Skeletal muscle satellite cell (primary cell): ENCODE measurements at regions not wholly inside any gene's neighbourhood (a gene's known extent, or its start where the extent isn't known, plus 50 kb on each side); places are given as distances from the start of the nearest gene placed in this dataset.
"Not testable (repeated sequence)": the region's sequence is repeated elsewhere in the genome, so short reads cannot be mapped to it uniquely, and the experiment has no call there.

Experiments
- H3K27me3 ChIP-seq: 2 replicates; pipeline ENCODE4 v1.7.0; 2013; ENCODE audit warnings: low read length; ENCODE audit not compliant: control insufficient read depth, insufficient read depth
- H3K36me3 ChIP-seq: 2 replicates; pipeline ENCODE4 v1.7.0; 2013; ENCODE audit warnings: mild to moderate bottlenecking, control low read depth, low read length; ENCODE audit not compliant: insufficient read depth
- H3K4me1 ChIP-seq: 2 replicates; pipeline ENCODE4 v1.7.0; 2013; ENCODE audit warnings: low read length; ENCODE audit not compliant: control insufficient read depth, insufficient read depth
- H3K4me2 ChIP-seq: 2 replicates; pipeline ENCODE4 v1.7.0; 2013; ENCODE audit warnings: mild to moderate bottlenecking, low read length
- H3K4me3 ChIP-seq: 2 replicates; pipeline ENCODE4 v1.7.0; 2013; ENCODE audit warnings: low read length
- H3K9ac ChIP-seq: 2 replicates; pipeline ENCODE4 v1.7.0; 2013; ENCODE audit warnings: mild to moderate bottlenecking, low read depth, low read length, moderate library complexity
- H3K9me3 ChIP-seq: replicated peaks from 2 replicates; pipeline ENCODE4 v1.7.0; 2013; ENCODE audit warnings: mild to moderate bottlenecking, control low read depth, low read length

GRCh38 chr15:30721529-30721928 is 95.6 kb downstream of the ARHGAP11B start:
- not testable (repeated sequence) for H3K9me3 ChIP-seq, H3K4me1 ChIP-seq, H3K4me3 ChIP-seq, H3K27me3 ChIP-seq, H3K36me3 ChIP-seq, H3K4me2 ChIP-seq, H3K9ac ChIP-seq

GRCh38 chr15:30723540-30724175 is 97.7 kb downstream of the ARHGAP11B start:
- not testable (repeated sequence) for H3K4me3 ChIP-seq, H3K9ac ChIP-seq, H3K27me3 ChIP-seq, H3K36me3 ChIP-seq, H3K4me2 ChIP-seq, H3K4me1 ChIP-seq, H3K9me3 ChIP-seq

- H3K4me1 ChIP-seq, H3K27me3 ChIP-seq, H3K9ac ChIP-seq, H3K4me2 ChIP-seq, H3K9me3 ChIP-seq, H3K4me3 ChIP-seq, H3K36me3 ChIP-seq: not testable (repeated sequence)
Observed at GRCh38 chr15:30729880-30730590, 104.1 kb downstream of the ARHGAP11B start.

- H3K36me3 ChIP-seq, H3K9ac ChIP-seq, H3K4me3 ChIP-seq, H3K27me3 ChIP-seq, H3K9me3 ChIP-seq, H3K4me2 ChIP-seq, H3K4me1 ChIP-seq: not testable (repeated sequence)
Observed at GRCh38 chr15:30730633-30731032, 104.7 kb downstream of the ARHGAP11B start.

DNA sequence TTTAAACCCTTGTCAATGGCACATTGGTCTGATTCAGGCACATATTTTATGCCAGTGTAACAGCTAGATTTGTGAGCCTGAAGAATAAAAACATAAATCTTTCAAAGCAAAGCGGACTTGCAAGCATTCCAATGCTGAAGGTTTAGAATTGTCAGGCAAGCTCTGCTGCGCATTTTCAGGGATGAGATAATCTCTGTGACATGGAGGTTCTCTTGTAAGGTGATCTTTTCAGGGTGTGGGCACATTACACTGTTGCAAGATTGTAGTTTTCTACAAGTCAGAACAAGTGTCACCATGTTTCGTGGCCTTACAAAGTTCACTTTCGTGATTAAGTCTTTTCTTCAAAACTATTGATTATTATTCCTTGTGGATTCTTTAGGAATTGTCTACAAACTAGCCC is 106.2 kb downstream of the ARHGAP11B start:
- not testable (repeated sequence) for H3K27me3 ChIP-seq, H3K4me1 ChIP-seq, H3K36me3 ChIP-seq, H3K9me3 ChIP-seq, H3K4me2 ChIP-seq, H3K4me3 ChIP-seq, H3K9ac ChIP-seq

DNA sequence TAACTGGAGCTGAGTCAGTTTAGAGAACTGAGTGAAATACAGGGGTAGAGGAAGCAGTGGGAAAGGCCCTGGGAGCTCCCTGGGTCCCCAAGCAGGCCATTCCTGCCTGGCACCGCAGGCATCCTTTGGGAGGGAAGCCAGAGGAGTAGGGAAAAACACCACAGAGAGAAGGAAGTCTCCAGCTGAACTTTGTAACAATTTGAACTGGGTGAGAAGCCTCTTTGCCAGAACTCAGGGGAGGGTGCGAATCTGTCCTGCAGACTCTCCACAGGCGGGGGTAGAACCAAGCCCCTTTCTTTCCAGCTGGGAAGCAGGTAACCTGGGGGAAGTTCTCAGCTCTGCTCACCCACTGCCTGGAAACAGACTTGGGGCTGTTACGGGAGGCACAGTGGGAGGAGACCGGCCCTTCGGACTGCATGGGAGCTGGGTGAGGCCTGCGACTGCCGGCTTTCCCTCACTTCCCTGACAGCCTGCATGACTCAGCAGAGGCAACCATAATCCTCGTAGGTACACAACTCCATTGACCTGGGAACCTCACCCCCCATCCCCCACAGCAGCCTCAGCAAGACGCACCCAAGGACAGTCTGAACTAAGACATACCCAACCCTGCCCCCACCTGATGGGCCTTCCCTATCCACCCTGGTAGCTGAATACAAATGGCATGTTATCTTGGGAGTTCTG is 110.1 kb downstream of the ARHGAP11B start:
- not testable (repeated sequence) for H3K4me2 ChIP-seq, H3K27me3 ChIP-seq, H3K9ac ChIP-seq, H3K4me1 ChIP-seq, H3K9me3 ChIP-seq, H3K36me3 ChIP-seq, H3K4me3 ChIP-seq

DNA sequence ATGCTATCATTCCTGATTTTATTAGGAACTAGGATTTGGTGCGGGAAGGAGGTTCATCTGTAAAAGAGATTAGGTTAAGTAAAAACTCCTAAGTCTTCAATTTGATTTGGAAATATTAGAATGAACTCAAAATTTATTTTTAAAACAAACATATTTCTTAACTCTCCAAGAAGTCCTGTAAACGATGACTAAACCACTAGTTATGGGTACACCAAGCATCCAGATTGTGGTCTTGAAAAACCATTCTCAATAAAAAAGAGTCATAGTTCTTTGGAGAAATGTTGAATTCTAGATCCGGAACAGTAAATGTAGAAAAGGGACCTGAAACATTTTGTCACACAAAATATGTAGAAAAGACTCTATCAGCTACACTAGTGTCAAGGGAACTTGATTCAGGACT is 116.9 kb downstream of the ARHGAP11B start:
- not testable (repeated sequence) for H3K9me3 ChIP-seq, H3K27me3 ChIP-seq, H3K9ac ChIP-seq, H3K4me3 ChIP-seq, H3K36me3 ChIP-seq
- Histone ChIP-seq H3K4me1 (peaks cover 10% of the 10 kb centered on the region), H3K4me2 (peak overlapping the region; percentile 57)

- not testable (repeated sequence) for H3K9ac ChIP-seq, H3K4me3 ChIP-seq, H3K27me3 ChIP-seq, H3K4me1 ChIP-seq, H3K9me3 ChIP-seq, H3K36me3 ChIP-seq, H3K4me2 ChIP-seq
Observed at GRCh38 chr15:30749048-30749447, 123.1 kb downstream of the ARHGAP11B start.

DNA sequence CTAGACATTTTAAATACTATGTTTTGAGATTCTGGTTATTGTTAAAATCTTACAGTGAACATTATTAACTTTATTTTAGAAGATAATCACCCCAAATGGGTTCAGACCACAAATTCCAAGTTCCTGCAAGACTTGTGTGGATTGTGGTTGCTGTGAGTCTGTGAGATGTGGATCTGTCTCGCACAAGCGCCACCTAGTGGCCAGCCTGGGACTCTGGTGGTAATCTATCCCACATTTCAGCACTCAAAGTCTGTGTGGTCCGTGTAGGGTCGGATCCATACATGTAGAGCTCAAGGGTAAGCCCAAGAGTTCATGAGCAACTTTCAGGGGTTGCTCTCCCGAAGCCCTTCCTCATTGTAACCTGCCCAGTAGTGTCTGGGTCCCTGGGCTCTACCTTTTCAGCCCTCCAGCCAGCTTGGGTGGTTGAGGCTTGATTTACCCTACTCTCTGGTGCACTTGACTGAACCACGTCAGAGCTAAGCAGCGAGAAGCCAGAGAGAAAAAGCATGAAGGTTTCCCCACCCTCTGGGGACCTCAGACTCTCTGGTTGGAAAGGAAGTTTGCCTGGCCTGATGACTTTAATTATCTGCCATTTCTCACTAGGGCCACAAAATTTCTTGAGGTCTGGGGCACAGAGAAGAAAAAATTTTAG is 129.2 kb downstream of the ARHGAP11B start:
- not testable (repeated sequence) for H3K36me3 ChIP-seq, H3K4me3 ChIP-seq, H3K9ac ChIP-seq, H3K9me3 ChIP-seq, H3K4me2 ChIP-seq, H3K27me3 ChIP-seq, H3K4me1 ChIP-seq

DNA sequence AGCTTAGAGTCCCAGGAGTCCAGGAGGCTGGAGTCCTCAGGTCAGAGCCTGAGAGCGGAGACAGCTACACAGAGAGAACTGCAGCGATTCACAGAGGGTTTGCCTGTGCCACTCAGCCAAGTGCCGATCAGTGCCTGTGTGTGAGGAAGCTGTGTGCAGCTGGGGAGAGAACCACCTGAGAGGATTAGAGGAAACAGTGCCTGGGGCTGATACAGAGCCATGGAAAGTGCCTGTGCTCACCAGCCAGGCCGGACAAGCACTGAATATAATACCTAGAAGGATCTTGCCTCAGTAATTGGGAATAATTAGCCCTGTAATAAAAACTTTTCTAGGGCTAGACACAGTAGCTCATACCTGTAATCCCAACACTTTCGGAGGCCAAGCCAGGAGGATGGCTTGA is 134.7 kb downstream of the ARHGAP11B start:
- not testable (repeated sequence) for H3K4me3 ChIP-seq, H3K27me3 ChIP-seq, H3K9ac ChIP-seq, H3K9me3 ChIP-seq, H3K4me1 ChIP-seq, H3K36me3 ChIP-seq, H3K4me2 ChIP-seq

DNA sequence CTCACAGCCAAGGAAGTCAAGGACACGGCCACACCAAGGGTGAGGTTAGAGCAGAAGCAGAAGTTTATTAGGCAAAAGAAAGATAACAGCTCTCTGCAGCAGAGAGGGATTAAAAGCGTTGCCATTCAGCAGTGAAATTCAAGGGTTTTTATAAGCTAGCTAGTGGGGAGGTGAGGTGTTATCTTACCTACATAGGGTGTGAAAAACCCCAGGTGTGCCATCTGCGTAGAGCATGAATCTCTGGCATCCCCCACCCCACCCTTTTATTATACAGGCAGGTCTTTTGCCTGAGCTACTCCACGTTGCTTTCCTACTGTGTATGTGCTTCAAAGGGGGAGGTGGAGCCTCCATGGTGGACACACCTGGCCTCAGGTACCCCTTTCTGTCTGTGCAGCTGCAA is 135.4 kb downstream of the ARHGAP11B start:
- not testable (repeated sequence) for H3K9me3 ChIP-seq, H3K27me3 ChIP-seq, H3K36me3 ChIP-seq, H3K4me3 ChIP-seq, H3K4me2 ChIP-seq, H3K4me1 ChIP-seq, H3K9ac ChIP-seq
